ENCODE measurements at regions not wholly inside any gene's neighbourhood (a gene's known extent, or its start where the extent isn't known, plus 50 kb on each side); places are given as distances from the start of the nearest gene placed in this dataset.

- 26% methylated on average over 2 of the region's 2 CpGs for WGBS (ENCODE audit: low lambda C conversion rate)
- Histone ChIP-seq H3K27ac (ENCODE audit: extremely low read length, insufficient read depth, low read length) (no peak overlapping the region), H3K27me3 (ENCODE audit: control insufficient read depth in 1 of 2, insufficient read depth in 2 of 2, low read length in 2 of 2) (no peaks in the 10 kb centered on the region; a peak in 2 of 5 replicates), H3K36me3 (replicated peaks in 1 of 2; ENCODE audit: control insufficient read depth in 1 of 2, insufficient read depth in 2 of 2, low read length in 2 of 2) (no peaks in the 10 kb centered on the region), H4K20me1 (ENCODE audit: insufficient read depth, low read length) (no peaks in the 10 kb centered on the region), H3K4me1 (ENCODE audit: insufficient read depth, low read length) (no peaks in the 10 kb centered on the region), H3K4me2 (ENCODE audit: low read depth, low read length) (no peak overlapping the region), H3K9me3 (ENCODE audit: low read length) (no peaks in the 10 kb centered on the region), H3K4me3 (replicated peaks in 1 of 3; ENCODE audit: insufficient read depth in 1 of 3, low read depth in 2 of 3, low read length in 3 of 3) (no peak overlapping the region), H2AFZ (ENCODE audit: low read length) (no peak overlapping the region), H3K9ac (ENCODE audit: insufficient read depth, low read depth, low read length) (no peak overlapping the region), H3K79me2 (ENCODE audit: insufficient read depth, low read length) (no peaks in the 10 kb centered on the region)
- DNase-seq (ENCODE audit: low spot score) (no peak), FAIRE-seq (no peak), ATAC-seq (no peak)
- POLR2A ChIA-PET, result no interaction called here
- in situ Hi-C loops (cut with HindIII; ENCODE audit: extremely low pct_ligation_motif_present, low pct_unique_long_range_greater_than_20kb), result no loop called here
- CTCF ChIA-PET (ENCODE audit: low intra/inter-chr PET ratio, low total read pairs), result no interaction called here
- intact Hi-C loops (cut with micrococcal nuclease; ENCODE audit: unreplicated experiment), result no loop called here
- BruUV-seq (replicated peaks), result no TSS peak
- TF ChIP-seq, protein P1, sequence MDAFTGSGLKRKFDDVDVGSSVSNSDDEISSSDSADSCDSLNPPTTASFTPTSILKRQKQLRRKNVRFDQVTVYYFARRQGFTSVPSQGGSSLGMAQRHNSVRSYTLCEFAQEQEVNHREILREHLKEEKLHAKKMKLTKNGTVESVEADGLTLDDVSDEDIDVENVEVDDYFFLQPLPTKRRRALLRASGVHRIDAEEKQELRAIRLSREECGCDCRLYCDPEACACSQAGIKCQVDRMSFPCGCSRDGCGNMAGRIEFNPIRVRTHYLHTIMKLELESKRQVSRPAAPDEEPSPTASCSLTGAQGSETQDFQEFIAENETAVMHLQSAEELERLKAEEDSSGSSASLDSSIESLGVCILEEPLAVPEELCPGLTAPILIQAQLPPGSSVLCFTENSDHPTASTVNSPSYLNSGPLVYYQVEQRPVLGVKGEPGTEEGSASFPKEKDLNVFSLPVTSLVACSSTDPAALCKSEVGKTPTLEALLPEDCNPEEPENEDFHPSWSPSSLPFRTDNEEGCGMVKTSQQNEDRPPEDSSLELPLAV (CRISPR knock-in tag; conservative IDR thresholded peaks at IDR 0.05; ENCODE audit: low read depth), result no peak
- TF ChIP-seq ZNF224 (CRISPR knock-in tag; IDR thresholded peaks at IDR 0.05), result no peak
- TF ChIP-seq MAFF (IDR thresholded peaks at IDR 0.05; ENCODE audit: low read depth, low read length), result no peak
- no peak for TF ChIP-seq FOXC1 (CRISPR knock-in tag; IDR thresholded peaks at IDR 0.05; ENCODE audit: borderline replicate concordance)
- TF ChIP-seq DMAP1 (CRISPR knock-in tag; IDR thresholded peaks at IDR 0.05), result no peak
- TF ChIP-seq POLR2A (IDR thresholded peaks at IDR 0.05; ENCODE audit: insufficient read depth in 1 of 2, low read depth in 2 of 2, low read length in 2 of 2), result no peak
- no peak for TF ChIP-seq TGIF2 (CRISPR knock-in tag; IDR thresholded peaks at IDR 0.05)
- TF ChIP-seq TIGD3 (CRISPR knock-in tag; IDR thresholded peaks at IDR 0.05; ENCODE audit: borderline replicate concordance), result no peak
- no peak for TF ChIP-seq ZNF883 (CRISPR knock-in tag; IDR thresholded peaks at IDR 0.05; ENCODE audit: not compliant biosample characterization)
- no peak for TF ChIP-seq CCAR2 (optimal IDR thresholded peaks at IDR 0.05; ENCODE audit: low read depth, low read length)
- no peak for TF ChIP-seq ZNF792 (CRISPR knock-in tag; IDR thresholded peaks at IDR 0.05)
- no peak for TF ChIP-seq PLSCR1 (CRISPR knock-in tag; IDR thresholded peaks at IDR 0.05; ENCODE audit: borderline replicate concordance)
Observed at GRCh38 chr5:158116965-158117364, 258.0 kb upstream of the CLINT1 start.
